ENCODE measurements at regions not wholly inside any gene's neighbourhood (a gene's known extent, or its start where the extent isn't known, plus 50 kb on each side); places are given as distances from the start of the nearest gene placed in this dataset.

GRCh38 chr3:88385090-88385489 lies 235.3 kb downstream of the C3orf38 start:
- Histone ChIP-seq H3K4ac (replicated peaks; ENCODE audit: insufficient read length, low read depth, low read length) (no peak overlapping the region), H3K36me3 (ENCODE audit: control insufficient read depth in 2 of 4, insufficient read depth in 4 of 4, low read length in 3 of 4) (no peaks in the 10 kb centered on the region), H3K9me3 (ENCODE audit: insufficient read depth in 2 of 2, low read depth in 1 of 2, low read length in 1 of 2) (no peaks in the 10 kb centered on the region), H2BK15ac (ENCODE audit: low read length) (no peak overlapping the region), H3K79me1 (ENCODE audit: low read depth, low read length) (no peaks in the 10 kb centered on the region), H4K8ac (ENCODE audit: extremely low read depth, insufficient read depth, low read length) (no peak overlapping the region), H3K23ac (ENCODE audit: insufficient read length) (no peak overlapping the region), H2BK20ac (ENCODE audit: low read length) (no peak overlapping the region; the same call in 1 of the 2 replicates), H3K14ac (ENCODE audit: insufficient read length) (no peak overlapping the region), H3K56ac (replicated peaks; ENCODE audit: insufficient read length, low read depth, low read length) (no peak overlapping the region), H3K27me3 (replicated peaks in 1 of 4; ENCODE audit: control insufficient read depth in 3 of 4, extremely low read depth in 1 of 4, insufficient read depth in 3 of 4, low read length in 3 of 4) (no peaks in the 10 kb centered on the region), H2AFZ (ENCODE audit: low read length) (peak overlapping the region; percentile 80; the same call in 1 of the 2 replicates), H2AK5ac (ENCODE audit: low read depth, low read length) (no peak overlapping the region), H3K23me2 (ENCODE audit: low read depth, low read length) (no peaks in the 10 kb centered on the region), H4K20me1 (replicated peaks in 1 of 2; ENCODE audit: control insufficient read depth in 1 of 2, insufficient read depth in 2 of 2, low read length in 2 of 2) (no peaks in the 10 kb centered on the region), H3K4me3 (ENCODE audit: extremely low read depth in 1 of 4, insufficient read depth in 2 of 4, low read depth in 3 of 4, low read length in 4 of 4) (no peak overlapping the region), H2BK120ac (replicated peaks; ENCODE audit: low read depth, low read length) (no peak overlapping the region), H3K18ac (ENCODE audit: extremely low read depth, low read length) (no peak overlapping the region), H3K27ac (ENCODE audit: low read depth, low read length) (no peak overlapping the region), H3K4me1 (replicated peaks in 1 of 4; ENCODE audit: control insufficient read depth in 3 of 4, insufficient read depth in 4 of 4, low read length in 3 of 4) (no peaks in the 10 kb centered on the region; a peak in 1 of 7 replicates), H3K79me2 (ENCODE audit: control insufficient read depth in 1 of 2, insufficient read depth in 2 of 2, low read length in 2 of 2) (no peaks in the 10 kb centered on the region), H3K9ac (replicated peaks in 1 of 4; ENCODE audit: extremely low read depth in 1 of 4, low read depth in 3 of 4, low read length in 3 of 4) (no peak overlapping the region), H4K5ac (ENCODE audit: insufficient read length, low read depth, low read length) (no peak overlapping the region), H2BK12ac (ENCODE audit: low read depth, low read length) (no peak overlapping the region; the same call in 1 of the 2 replicates), H3K4me2 (ENCODE audit: insufficient read depth in 1 of 2, low read depth in 2 of 2, low read length in 2 of 2) (no peak overlapping the region), H2BK5ac (ENCODE audit: low read depth, low read length) (no peak overlapping the region), H4K91ac (replicated peaks; ENCODE audit: insufficient read length, low read length) (no peak overlapping the region)
- 71% methylated on average over 5 of the region's 5 CpGs; no CpG with 5 or more reads in 1 of the 2 experiments for WGBS, 2 experiments (ENCODE audit: extremely low coverage in 1 of 2, insufficient coverage in 1 of 2, insufficient read length in 1 of 2, insufficient replicate concordance in 2 of 2, low coverage in 1 of 2, low lambda C conversion rate in 2 of 2, missing lambda C conversion rate in 1 of 2)
- DNase-seq (ENCODE audit: low read depth in 1 of 2, low spot score in 2 of 2) = peak in 1 of 2 experiments; percentile 13
- FAIRE-seq = no peak
- ChIA-PET CTCF (ENCODE audit: partially characterized antibody) (no interaction called here), POLR2A (ENCODE audit: partially characterized antibody) (no interaction called here)
- TF ChIP-seq MAFK (IDR thresholded peaks at IDR 0.05; ENCODE audit: low read depth, low read length) (0 out of 2 replicates have a peak, but pooled peaks have one; percentile 4), TAF1 (IDR thresholded peaks at IDR 0.05; ENCODE audit: low read depth, low read length) (no peak)

Measured in H1 (cell line).